PC-9 (cell line): ENCODE measurements at regions not wholly inside any gene's neighbourhood (a gene's known extent, or its start where the extent isn't known, plus 50 kb on each side); places are given as distances from the start of the nearest gene placed in this dataset.

Experiments used
- BruUV-seq: library from RNA; stranded (reverse); fragments of 400-500 nt; replicated peaks from 2 replicates; lab custom pipeline; 2021; lab: Mats Ljungman, UMichigan
- CTCF ChIA-PET: fragments of 300-600 bp; sonication (Branson Sonifier 250); formaldehyde crosslinking; loops from one replicate; lab custom pipeline; 2022; ENCODE audit warnings: antibody characterized with exemption; lab: Charles Lee
- POLR2A ChIA-PET: fragments of 300-600 bp; sonication (Branson Sonifier 250); formaldehyde crosslinking; loops from one replicate; lab custom pipeline; 2022; ENCODE audit warnings: antibody characterized with exemption; ENCODE audit not compliant: unreplicated experiment; lab: Charles Lee
- DNase-seq, 2 experiments: peaks; one replicate each; pipeline versions ENCODE4 v3.0.0 to v3.0.0-alpha.2; 2015 to 2022; ENCODE audit warnings: mixed read lengths in 1 of 2
- H2AFZ ChIP-seq: fragments of 200-600 bp; sonication (generic); 2 replicates; pipeline ENCODE4 v1.8.1; 2017; ENCODE audit warnings: antibody characterized with exemption
- H3F3A ChIP-seq: fragments of 200-600 bp; sonication (generic); 2 replicates; pipeline ENCODE4 v1.8.1; 2017; ENCODE audit warnings: antibody characterized with exemption, mild to moderate bottlenecking, low read depth; ENCODE audit not compliant: insufficient read depth
- H3K27ac ChIP-seq: fragments of 200-600 bp; sonication (generic); 2 replicates; pipeline ENCODE4 v1.6.1; 2016; ENCODE audit warnings: mixed run types
- H3K27me3 ChIP-seq: fragments of 200-600 bp; sonication (generic); 2 replicates; pipeline ENCODE4 v1.6.1; 2016; ENCODE audit warnings: low read depth, mixed run types; ENCODE audit not compliant: insufficient read depth
- H3K36me3 ChIP-seq: fragments of 200-600 bp; sonication (generic); 2 replicates; pipeline ENCODE4 v1.6.1; 2016; ENCODE audit warnings: low read depth, mixed run types
- H3K4me1 ChIP-seq: fragments of 200-600 bp; sonication (generic); replicated peaks from 2 replicates; pipeline ENCODE4 v1.6.1; 2016; ENCODE audit warnings: mixed run types; ENCODE audit not compliant: insufficient read depth
- H3K4me2 ChIP-seq: fragments of 200-600 bp; sonication (generic); 2 replicates; pipeline ENCODE4 v1.6.1; 2017; ENCODE audit warnings: mixed run types
- H3K4me3 ChIP-seq: fragments of 200-600 bp; sonication (generic); 2 replicates; pipeline ENCODE4 v1.6.1; 2016; ENCODE audit warnings: mixed run types
- H3K79me2 ChIP-seq: fragments of 200-600 bp; sonication (generic); 2 replicates; pipeline ENCODE4 v1.6.1; 2017; ENCODE audit warnings: low read depth, mixed run types
- H3K9me2 ChIP-seq: fragments of 200-600 bp; sonication (generic); 2 replicates; pipeline ENCODE4 v1.8.1; 2017; ENCODE audit warnings: mild to moderate bottlenecking; ENCODE audit not compliant: insufficient read depth
- H3K9me3 ChIP-seq: fragments of 200-600 bp; sonication (generic); 2 replicates; pipeline ENCODE4 v1.8.1; 2016; ENCODE audit warnings: low read depth; ENCODE audit not compliant: insufficient read depth
- H4K20me1 ChIP-seq: fragments of 200-600 bp; sonication (generic); 2 replicates; pipeline ENCODE4 v1.8.1; 2017; ENCODE audit not compliant: insufficient read depth
- EZH2 ChIP-seq: fragments of 200-600 bp; sonication (generic); IDR thresholded peaks from 2 replicates; pipeline ENCODE4 v1.8.0; 2017; ENCODE audit warnings: antibody characterized with exemption, low read depth
- intact Hi-C: fragments of 100-400 bp; cut with micrococcal nuclease; formaldehyde crosslinking; loops from one replicate; pipeline ENCODE4 v1.10.0; 2022; ENCODE audit not compliant: unreplicated experiment
- TF ChIP-seq, protein P1 (sequence below): fragments of 200-600 bp; sonication (generic); conservative IDR thresholded peaks from 2 replicates; pipeline ENCODE4 v1.6.1; 2017; ENCODE audit warnings: mixed run types, antibody characterized with exemption, mild to moderate bottlenecking, moderate library complexity

- H4K20me1 ChIP-seq, result no peaks in the 10 kb centered on the region
- intact Hi-C loops, result no loop called here
- no peaks in the 10 kb centered on the region for H3K9me2 ChIP-seq
- H3K27me3 ChIP-seq, result no peaks in the 10 kb centered on the region
- no peak overlapping the region for H2AFZ ChIP-seq
- no peaks in the 10 kb centered on the region for H3K9me3 ChIP-seq
- H3F3A ChIP-seq, result no peaks in the 10 kb centered on the region
- BruUV-seq, result no TSS peak
- no peak overlapping the region for H3K4me3 ChIP-seq
- no peak overlapping the region for H3K4me2 ChIP-seq
- no peaks in the 10 kb centered on the region for H3K79me2 ChIP-seq
- H3K36me3 ChIP-seq, result no peaks in the 10 kb centered on the region
- ChIA-PET POLR2A (no interaction called here), CTCF (no interaction called here)
- H3K27ac ChIP-seq, result no peak overlapping the region
- no peak for DNase-seq
- H3K4me1 ChIP-seq, result no peaks in the 10 kb centered on the region
- no peak for TF ChIP-seq EZH2
- TF ChIP-seq, protein P1, sequence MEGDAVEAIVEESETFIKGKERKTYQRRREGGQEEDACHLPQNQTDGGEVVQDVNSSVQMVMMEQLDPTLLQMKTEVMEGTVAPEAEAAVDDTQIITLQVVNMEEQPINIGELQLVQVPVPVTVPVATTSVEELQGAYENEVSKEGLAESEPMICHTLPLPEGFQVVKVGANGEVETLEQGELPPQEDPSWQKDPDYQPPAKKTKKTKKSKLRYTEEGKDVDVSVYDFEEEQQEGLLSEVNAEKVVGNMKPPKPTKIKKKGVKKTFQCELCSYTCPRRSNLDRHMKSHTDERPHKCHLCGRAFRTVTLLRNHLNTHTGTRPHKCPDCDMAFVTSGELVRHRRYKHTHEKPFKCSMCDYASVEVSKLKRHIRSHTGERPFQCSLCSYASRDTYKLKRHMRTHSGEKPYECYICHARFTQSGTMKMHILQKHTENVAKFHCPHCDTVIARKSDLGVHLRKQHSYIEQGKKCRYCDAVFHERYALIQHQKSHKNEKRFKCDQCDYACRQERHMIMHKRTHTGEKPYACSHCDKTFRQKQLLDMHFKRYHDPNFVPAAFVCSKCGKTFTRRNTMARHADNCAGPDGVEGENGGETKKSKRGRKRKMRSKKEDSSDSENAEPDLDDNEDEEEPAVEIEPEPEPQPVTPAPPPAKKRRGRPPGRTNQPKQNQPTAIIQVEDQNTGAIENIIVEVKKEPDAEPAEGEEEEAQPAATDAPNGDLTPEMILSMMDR, result no peak
Measured at GRCh38 chr6:150478656-150479545, 110.1 kb downstream of the IYD start.

GRCh38 chr6:150482883-150483409 lies 114.1 kb downstream of the IYD start:
- ChIA-PET CTCF (no interaction called here), POLR2A (no interaction called here)
- Histone ChIP-seq H3K27ac (no peak overlapping the region), H3K36me3 (no peaks in the 10 kb centered on the region), H3K4me3 (no peak overlapping the region), H3K4me2 (no peak overlapping the region), H3K79me2 (no peaks in the 10 kb centered on the region), H4K20me1 (no peaks in the 10 kb centered on the region), H2AFZ (no peak overlapping the region), H3F3A (no peaks in the 10 kb centered on the region), H3K9me3 (no peaks in the 10 kb centered on the region), H3K9me2 (no peaks in the 10 kb centered on the region), H3K27me3 (no peaks in the 10 kb centered on the region), H3K4me1 (no peaks in the 10 kb centered on the region)
- BruUV-seq, result no TSS peak
- TF ChIP-seq, protein P1, result no peak
- no peak for TF ChIP-seq EZH2
- intact Hi-C loops, result no loop called here
- DNase-seq, result no peak

- Histone ChIP-seq H3K9me2 (no peaks in the 10 kb centered on the region), H3F3A (peaks cover 8% of the 10 kb centered on the region; the same call in 1 of the 2 replicates), H3K4me1 (peaks cover 16% of the 10 kb centered on the region), H3K27me3 (no peaks in the 10 kb centered on the region), H2AFZ (no peak overlapping the region), H3K36me3 (no peaks in the 10 kb centered on the region), H3K27ac (no peak overlapping the region), H4K20me1 (no peaks in the 10 kb centered on the region), H3K4me2 (no peak overlapping the region), H3K79me2 (no peaks in the 10 kb centered on the region), H3K9me3 (no peaks in the 10 kb centered on the region), H3K4me3 (no peak overlapping the region)
- POLR2A ChIA-PET, result no interaction called here
- CTCF ChIA-PET, result interaction anchor here (0.6 kb wide), 1 partner anchor 1374 kb away, joined by 3 read pairs; no protein-coding TSS in a partner anchor
- no peak for DNase-seq
- TF ChIP-seq EZH2, result no peak
- TF ChIP-seq, protein P1, result no peak
- no TSS peak for BruUV-seq
- intact Hi-C loops, result no loop called here
Measured at GRCh38 chr6:150485161-150485958, 114.3 kb upstream of the PLEKHG1 start.
